ENCODE measurements at regions not wholly inside any gene's neighbourhood (a gene's known extent, or its start where the extent isn't known, plus 50 kb on each side); places are given as distances from the start of the nearest gene placed in this dataset.

DNA sequence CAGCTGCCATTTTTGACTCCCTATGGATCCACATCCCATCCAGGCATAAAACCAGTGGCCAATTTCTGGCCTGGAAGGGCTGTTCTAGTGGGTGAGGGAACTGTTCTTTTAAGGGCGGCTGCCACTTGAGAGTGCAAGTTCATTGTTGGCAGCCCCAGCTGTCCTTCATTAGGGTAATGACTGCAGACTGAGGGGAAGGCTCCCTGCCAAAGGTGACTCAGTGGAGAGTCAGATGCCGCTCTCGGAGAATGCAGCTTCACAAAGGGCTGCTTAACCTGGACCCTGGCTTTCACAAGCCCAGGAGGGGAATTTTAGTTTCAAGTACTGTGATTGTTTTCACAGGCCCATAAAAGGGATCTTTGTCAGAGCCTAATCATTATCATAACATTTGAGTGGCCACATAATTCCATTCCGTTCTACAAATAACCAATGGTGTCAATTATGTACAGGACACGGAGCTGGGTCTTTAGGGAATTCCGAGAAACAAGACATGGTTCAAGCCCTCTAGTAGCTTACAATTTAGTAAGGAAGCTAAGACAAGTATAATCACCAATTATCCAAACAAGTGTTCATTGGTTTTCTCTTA lies 235.7 kb downstream of the CDCA7 start:
- no peak for DNase-seq

GRCh38 chr2:173593109-173593508 lies 238.4 kb downstream of the CDCA7 start:
- DNase-seq = no peak

DNA sequence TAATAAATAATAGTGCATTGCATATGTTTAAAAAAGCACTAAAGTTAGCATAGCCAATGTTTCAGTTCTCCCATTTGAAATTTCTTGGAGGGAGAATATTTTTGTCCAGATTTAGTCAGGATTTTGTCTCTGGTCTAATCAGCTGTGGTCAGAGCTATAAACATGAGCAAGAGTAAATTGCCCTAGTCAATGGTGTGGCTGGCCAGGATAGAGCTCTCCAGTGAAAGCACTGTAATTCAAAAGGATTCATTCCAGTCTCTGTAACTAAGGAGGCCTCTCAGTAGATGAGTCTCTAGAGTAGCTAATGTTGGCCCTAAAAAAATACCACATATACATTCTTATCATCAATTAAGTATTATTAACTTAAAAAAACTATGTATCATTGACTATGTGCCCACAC lies 241.6 kb downstream of the CDCA7 start:
- no peak for DNase-seq

DNA sequence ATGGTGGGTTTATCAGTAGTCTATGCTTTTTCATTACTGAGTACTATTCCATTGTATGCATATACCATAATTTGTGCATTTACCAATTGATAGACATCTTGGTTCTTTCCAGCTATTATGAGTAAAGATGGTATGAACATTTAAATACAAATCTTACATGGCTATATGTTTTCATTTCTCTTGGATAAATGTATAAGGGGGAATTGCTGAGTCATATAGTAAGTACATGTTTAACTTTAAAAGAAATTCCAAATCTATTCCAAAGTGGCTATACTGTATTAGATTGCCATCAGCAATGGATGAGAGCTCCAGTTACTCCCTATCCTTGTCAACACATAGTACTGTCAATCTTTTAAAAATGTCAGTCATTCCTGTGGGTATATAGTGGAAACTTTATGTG lies 243.9 kb downstream of the CDCA7 start:
- no peak for DNase-seq

DNA sequence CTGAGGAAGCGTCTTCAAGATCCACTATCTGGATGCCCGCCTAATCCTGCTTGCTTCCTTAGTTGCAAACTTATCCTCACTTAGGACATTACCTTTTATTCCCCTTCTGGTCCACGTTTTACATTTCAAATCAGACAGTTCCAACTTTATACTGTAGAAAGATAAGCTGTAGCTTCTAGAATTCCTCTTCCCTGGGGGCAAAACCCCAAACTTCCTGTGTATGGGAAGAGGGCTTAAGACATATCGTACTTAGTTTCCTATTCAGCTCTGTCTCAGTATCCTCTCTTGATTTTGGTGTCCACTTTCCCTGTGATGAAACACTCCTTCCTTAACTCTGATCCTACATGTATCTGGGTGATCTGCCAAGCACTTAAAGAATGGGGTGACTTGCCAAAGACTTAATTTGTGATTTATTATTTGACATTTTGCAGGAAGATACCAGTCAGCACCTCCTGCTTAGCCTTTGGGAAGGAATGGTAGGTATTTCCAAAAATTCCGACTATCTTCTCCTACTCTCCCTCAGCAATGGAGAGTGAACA lies 245.2 kb downstream of the CDCA7 start:
- no peak for DNase-seq

DNA sequence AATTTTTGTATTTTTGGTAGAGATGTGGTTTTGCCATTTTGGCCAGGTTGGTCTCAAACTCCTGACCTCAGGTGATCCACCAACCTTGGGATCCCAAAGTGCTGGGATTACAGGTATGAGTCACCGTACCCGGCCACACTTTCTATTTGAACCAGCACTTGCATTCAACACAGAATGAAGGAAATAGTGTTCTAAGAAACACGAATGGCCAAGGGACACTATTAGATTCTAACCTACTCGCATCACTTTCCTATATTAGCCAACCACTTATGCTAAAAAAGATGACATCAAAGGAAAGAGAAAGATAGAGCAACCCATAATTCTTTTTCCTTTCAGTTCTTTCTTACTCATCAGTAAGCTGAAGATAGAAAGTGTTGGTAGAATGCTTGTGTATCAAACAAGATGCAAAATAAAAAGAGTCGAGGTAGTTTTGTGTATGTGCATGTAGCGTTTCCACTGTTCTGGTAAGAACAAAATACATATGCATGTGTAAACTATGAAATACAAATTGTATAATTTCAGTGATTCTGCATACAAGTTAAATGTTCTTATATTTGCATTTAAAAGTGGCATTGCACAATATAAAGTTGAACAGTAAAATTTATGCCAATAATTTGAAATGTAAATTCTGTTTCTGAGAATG lies 247.6 kb downstream of the CDCA7 start:
- DNase-seq = no peak

GRCh38 chr2:173605994-173606393 lies 251.3 kb downstream of the CDCA7 start:
- DNase-seq = no peak

- no peak for DNase-seq
Observed at GRCh38 chr2:173606619-173607248, 252.1 kb downstream of the CDCA7 start.

- DNase-seq = peak; percentile 19 to 46 (median 42)
Observed at GRCh38 chr2:173607606-173608311, 253.1 kb downstream of the CDCA7 start.

GRCh38 chr2:173611121-173611520 lies 256.4 kb downstream of the CDCA7 start:
- no peak for DNase-seq

DNA sequence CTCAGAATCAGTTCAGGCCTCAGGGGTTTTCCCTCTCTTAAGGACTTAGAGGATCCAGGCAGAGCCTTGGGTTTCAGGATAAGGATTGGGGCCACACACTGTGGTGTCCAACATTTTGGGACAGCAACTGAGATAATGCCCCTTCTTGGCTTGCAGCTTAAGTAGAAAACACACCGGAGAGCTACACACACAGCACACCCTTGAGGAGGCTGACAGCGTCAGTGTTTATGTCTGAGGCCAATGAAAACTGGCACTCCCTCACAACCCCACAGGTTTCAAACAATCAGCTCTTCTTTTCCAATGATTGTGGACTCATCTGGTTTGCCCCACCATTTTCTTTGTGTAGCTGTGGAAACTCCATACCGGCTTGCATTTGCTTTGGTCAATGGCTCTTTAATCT lies 257.7 kb downstream of the CDCA7 start:
- DNase-seq = no peak

DNA sequence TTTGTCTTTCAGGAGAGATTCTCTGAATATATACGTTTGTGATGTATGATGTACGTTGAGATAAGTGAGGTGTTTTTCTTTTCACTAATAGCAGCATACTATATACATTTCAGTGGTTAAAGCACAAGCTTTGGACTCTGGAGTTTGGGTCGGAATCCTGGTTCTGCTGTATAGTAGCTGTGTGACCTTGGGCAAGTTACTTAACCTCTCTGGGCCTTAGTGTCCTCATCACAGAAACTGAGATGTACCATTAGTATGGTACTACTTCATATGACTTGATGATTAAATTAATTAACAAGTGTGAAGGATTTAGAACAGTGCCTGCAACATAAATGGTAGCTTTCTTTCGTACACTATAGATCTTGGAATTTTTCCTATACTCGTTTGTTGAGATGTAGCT lies 258.7 kb downstream of the CDCA7 start:
- no peak for DNase-seq

DNA sequence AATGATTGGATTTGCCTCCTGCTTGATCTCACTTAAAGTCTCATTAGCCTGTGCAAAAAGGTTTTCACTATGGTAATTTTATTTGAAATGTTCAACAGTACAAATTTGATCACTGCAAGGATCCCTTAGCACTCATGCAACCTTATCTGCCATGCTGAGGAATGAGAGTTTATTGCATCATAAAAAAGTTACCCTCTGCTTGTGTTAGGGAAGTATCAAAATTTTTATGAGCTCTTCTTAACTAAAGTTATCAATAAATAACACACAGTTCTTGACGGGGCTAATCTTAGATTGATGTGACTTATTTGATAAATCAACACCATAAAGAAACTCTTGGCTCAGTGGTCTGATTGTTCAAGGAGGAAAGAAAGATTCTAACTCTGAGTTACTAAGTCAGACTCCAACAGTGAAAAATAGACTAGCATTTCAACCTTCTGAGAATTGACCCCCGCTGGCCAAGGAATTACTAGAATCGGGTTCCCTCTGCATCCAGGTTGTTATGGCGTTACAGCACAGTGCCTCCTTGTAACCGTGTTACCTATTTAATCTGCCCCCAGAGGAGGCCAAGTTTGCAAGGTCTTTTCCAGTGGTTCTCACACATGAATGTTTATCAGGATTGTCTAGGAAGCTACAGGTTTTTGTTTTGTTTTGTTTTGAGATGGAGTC lies 259.7 kb downstream of the CDCA7 start:
- DNase-seq = no peak

- DNase-seq = no peak
Observed at GRCh38 chr2:173623438-173624319, 269.0 kb downstream of the CDCA7 start.

GRCh38 chr2:173625315-173625714 lies 270.6 kb downstream of the CDCA7 start:
- DNase-seq = no peak

GRCh38 chr2:173629076-173629475 lies 274.4 kb downstream of the CDCA7 start:
- DNase-seq = no peak

DNA sequence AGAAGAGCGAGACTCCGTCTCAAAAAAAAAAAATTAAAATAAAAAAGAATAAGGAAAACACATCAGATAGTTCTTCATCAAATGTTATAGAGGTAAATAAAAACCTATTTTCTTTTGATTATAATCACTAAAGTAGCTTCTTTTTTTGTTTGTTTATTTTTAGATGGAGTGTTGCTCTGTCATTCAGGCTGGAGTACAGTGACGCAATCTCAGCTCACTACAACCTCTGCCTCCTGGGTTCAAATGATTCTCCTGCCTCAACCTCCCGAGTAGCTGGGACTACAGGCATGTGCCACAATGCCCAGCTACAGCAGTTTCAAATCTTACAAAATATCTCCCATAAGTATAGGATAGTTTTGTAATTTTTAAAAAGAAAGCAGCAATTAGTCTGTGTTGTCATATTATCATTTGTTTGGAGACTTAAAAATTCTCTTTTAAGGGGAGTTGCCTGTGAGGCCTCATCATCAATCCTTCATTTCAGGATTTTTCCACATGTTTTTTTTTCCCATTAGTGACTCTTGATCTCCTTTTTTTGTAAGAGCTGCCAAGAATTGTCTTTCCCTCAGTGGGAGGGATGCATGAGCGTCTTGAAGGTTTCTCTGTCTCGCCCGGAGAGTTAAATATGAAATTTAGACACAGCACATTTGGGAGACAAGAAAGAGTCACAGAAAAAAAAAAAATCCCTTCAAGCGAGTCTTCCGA lies 275.9 kb downstream of the CDCA7 start:
- no peak for DNase-seq

GRCh38 chr2:173631127-173631460 lies 276.4 kb downstream of the CDCA7 start:
- no peak for DNase-seq

DNA sequence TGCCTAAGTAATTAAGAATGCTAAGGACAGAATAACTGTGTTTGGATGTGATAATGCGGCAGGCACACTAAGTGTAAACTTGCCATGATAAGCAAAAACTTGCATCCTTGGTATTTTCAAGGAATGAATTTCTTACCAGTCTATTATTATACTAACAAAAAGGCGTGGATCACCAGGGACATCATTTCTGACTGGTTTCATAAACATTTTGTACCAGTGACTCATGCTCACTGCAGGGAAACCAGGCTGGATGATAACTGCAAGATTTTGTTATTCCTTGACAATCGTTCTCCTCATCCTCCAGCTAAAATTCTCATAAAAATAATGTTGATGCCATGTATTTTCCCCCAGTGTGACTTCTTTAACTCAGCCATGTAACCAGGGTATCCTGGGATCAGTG lies 289.5 kb downstream of the CDCA7 start:
- DNase-seq = no peak

DNA sequence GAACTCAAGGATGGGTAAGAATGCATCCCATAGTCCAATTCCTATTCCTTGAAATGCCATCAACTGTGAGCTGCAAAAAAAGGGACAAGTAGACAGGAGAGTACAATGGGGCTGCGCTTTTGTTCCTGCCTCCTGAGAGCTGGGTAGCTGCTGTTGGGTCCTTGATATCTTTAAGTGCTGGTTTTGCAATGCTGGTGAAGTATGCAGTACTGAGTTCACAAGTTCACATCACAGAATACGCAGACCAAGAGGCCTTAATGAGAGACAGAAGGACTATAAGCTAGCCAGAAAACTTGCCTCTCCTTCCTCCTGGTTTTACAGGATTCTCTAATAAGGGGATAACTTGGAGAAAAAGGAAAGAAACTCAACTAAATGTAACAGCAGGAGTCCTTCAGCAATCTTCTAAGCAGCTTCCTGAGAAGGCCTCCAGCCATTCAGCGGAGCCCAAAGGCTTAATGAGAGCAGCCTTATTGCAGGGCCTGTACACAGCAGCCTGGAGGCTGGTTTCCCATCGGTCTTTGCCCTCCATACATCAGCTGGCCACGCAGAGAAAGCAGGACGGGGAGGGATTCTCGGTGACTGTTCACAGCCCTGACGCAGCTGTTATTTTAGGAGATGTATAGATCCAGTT lies 293.1 kb downstream of the CDCA7 start:
- no peak for DNase-seq

GRCh38 chr2:173648816-173649215 lies 294.1 kb downstream of the CDCA7 start:
- no peak for DNase-seq

Data from suppressor macrophage treated with lipopolysaccharide for 1 hour (primary cell).